Right lobe of liver (tissue), 6 donors: ENCODE measurements at regions not wholly inside any gene's neighbourhood (a gene's known extent, or its start where the extent isn't known, plus 50 kb on each side); places are given as distances from the start of the nearest gene placed in this dataset.

Experiments
- ATAC-seq, 4 donors: fragments of 200-7000 bp; cut with Tn5 transposase; one replicate each; pipeline ENCODE4 v1.9.1; 2020; ENCODE audit warnings: mild to moderate bottlenecking in 4 of 4, moderate library complexity in 4 of 4
- DNase-seq, 3 donors: peaks; one replicate each; pipeline ENCODE4 v3.0.0-alpha.2; 2020
- H3K27ac ChIP-seq, 3 donors: fragments of 200-600 bp; one replicate each; pipeline ENCODE4 v1.8.0; 2022
- H3K27me3 ChIP-seq, 2 donors: fragments of 200-600 bp; one replicate each; pipeline ENCODE4 v1.8.0; 2022
- H3K36me3 ChIP-seq, 4 donors: fragments of 200-600 bp; sonication (generic) in 1 of 4; one replicate each; pipeline versions ENCODE4 v1.5.1 to v1.8.0; 2017 to 2022; ENCODE audit warnings: control low read depth in 1 of 4
- H3K4me1 ChIP-seq, 4 donors: fragments of 200-600 bp; sonication (generic) in 1 of 4; one replicate each; pipeline versions ENCODE4 v1.5.1 to v1.8.0; 2017 to 2022; ENCODE audit warnings: control low read depth in 1 of 4
- H3K4me3 ChIP-seq, 3 donors: fragments of 200-600 bp; one replicate each; pipeline ENCODE4 v1.8.0; 2022
- H3K9me3 ChIP-seq, 4 donors: fragments of 200-600 bp; sonication (generic) in 1 of 4; one replicate each; pipeline versions ENCODE4 v1.5.1 to v1.8.0; 2017 to 2022; ENCODE audit warnings: control low read depth in 1 of 4
- POLR2A ChIP-seq: fragments of 450-650 bp; IDR thresholded peaks from one replicate; pipeline ENCODE4 v1.6.1; 2017; ENCODE audit warnings: antibody characterized with exemption, mild to moderate bottlenecking
- WGBS: methylation state at CpG from one replicate; pipeline ENCODE4 v1.1.6; 2018; ENCODE audit warnings: low coverage, low lambda C conversion rate; ENCODE audit not compliant: insufficient coverage; ENCODE audit errors: missing lambda C conversion rate; 5-methylcytosine and 5-hydroxymethylcytosine counted together
- intact Hi-C, 2 donors: fragments of 100-400 bp; cut with DNase I; formaldehyde crosslinking; loops; one replicate each; pipeline versions ENCODE4 v1.11.2 to v1.14.1; 2022
- TF ChIP-seq, protein P1 (sequence below), 4 donors: fragments of 200-600 bp in 3 of 4; fragments of 450-650 bp in 1 of 4; IDR thresholded peaks; one replicate each; pipeline versions ENCODE4 v1.5.1 to v1.8.0; 2016 to 2022; ENCODE audit warnings: antibody characterized with exemption in 4 of 4, mild to moderate bottlenecking in 2 of 4
- donor health status: DM: no; HTN: yes; CAD: no.
- donor health status: DM: no; HTN: no; CAD: no.
- donor health status: DM: no; HTN: no; CAD: no.
- donor health status: DM: no; HTN: yes; CAD: no.
- donor health status: DM: no; HTN: yes; CAD: no.

GRCh38 chr12:75728826-75729225 lies 217.4 kb upstream of the KRR1 start:
- ATAC-seq (no peak), DNase-seq (no peak)
- 100% methylated on average over 1 of the region's 1 CpG for WGBS
- H3K27me3 ChIP-seq = no peaks in the 10 kb centered on the region
- H3K27ac ChIP-seq = no peak overlapping the region
- H3K4me3 ChIP-seq = no peak overlapping the region
- intact Hi-C loops = no loop called here
- H3K36me3 ChIP-seq = no peaks in the 10 kb centered on the region
- no peaks in the 10 kb centered on the region for H3K9me3 ChIP-seq
- TF ChIP-seq, protein P1, sequence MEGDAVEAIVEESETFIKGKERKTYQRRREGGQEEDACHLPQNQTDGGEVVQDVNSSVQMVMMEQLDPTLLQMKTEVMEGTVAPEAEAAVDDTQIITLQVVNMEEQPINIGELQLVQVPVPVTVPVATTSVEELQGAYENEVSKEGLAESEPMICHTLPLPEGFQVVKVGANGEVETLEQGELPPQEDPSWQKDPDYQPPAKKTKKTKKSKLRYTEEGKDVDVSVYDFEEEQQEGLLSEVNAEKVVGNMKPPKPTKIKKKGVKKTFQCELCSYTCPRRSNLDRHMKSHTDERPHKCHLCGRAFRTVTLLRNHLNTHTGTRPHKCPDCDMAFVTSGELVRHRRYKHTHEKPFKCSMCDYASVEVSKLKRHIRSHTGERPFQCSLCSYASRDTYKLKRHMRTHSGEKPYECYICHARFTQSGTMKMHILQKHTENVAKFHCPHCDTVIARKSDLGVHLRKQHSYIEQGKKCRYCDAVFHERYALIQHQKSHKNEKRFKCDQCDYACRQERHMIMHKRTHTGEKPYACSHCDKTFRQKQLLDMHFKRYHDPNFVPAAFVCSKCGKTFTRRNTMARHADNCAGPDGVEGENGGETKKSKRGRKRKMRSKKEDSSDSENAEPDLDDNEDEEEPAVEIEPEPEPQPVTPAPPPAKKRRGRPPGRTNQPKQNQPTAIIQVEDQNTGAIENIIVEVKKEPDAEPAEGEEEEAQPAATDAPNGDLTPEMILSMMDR (IDR thresholded peaks at IDR 0.05) = no peak
- no peak for TF ChIP-seq POLR2A
- no peaks in the 10 kb centered on the region for H3K4me1 ChIP-seq

DNA sequence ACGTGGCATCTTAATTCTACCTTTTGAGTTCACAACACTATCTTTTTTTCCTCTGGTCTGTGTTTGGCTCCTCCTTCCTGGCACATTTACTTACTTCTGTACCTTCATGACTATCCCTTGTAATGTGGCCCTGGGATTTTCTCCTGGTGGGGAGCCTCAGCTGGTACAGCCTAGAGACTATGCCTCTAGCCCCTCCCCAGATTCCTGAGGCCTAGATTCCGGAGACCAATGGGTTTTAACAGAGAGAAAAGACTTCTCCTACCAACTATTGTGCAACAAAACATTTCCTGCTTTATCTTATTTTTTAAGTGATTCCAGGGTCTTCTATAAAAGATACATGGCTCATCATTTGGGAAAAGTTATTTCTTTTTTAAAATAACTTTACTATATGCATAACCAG lies 216.2 kb upstream of the KRR1 start:
- Histone ChIP-seq H3K36me3 (no peaks in the 10 kb centered on the region), H3K9me3 (no peaks in the 10 kb centered on the region), H3K4me1 (peaks cover 0 to 6% (median 0%) of the 10 kb centered on the region in 4 donors), H3K4me3 (no peak overlapping the region), H3K27ac (no peak overlapping the region), H3K27me3 (no peaks in the 10 kb centered on the region)
- DNase-seq = no peak
- intact Hi-C loops = no loop called here
- no peak for TF ChIP-seq POLR2A
- TF ChIP-seq, protein P1 (IDR thresholded peaks at IDR 0.05) = no peak
- ATAC-seq = no peak
- WGBS = 74% methylated on average over 2 of the region's 2 CpGs

DNA sequence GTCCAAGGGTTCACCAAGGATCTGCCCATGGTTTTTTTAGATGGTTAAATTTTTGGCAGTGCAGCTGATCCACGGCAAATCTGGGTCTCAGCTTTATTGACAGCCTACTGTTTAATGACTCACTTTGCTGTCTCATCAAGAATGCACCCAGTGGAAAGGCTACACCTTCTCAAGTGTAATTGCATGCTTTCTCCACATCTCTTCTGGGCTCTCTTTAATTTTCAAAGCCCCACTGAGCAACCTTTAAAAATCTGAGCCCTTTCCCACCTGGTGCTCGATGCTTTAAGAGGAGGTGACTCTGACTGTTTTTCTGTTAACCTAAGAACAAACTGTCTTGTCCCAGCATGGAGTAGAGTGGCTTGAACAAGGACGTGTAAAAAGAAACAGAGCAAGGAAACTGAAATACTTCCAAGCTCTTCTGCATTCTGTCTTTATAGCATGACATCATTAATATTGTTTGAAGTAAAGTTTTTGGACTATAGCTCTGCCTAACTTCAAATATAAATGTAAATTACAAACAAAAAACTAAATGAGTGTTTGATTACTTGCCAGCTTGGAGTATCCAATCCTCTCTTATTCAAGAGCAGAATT lies 214.2 kb upstream of the KRR1 start:
- TF ChIP-seq POLR2A = no peak
- TF ChIP-seq, protein P1 (IDR thresholded peaks at IDR 0.05) = no peak
- 44% methylated on average over 3 of the region's 3 CpGs for WGBS
- Histone ChIP-seq H3K9me3 (no peaks in the 10 kb centered on the region), H3K27ac (no peak overlapping the region), H3K4me3 (no peak overlapping the region), H3K4me1 (peaks cover 0 to 16% (median 3%) of the 10 kb centered on the region in 4 donors), H3K36me3 (no peaks in the 10 kb centered on the region), H3K27me3 (no peaks in the 10 kb centered on the region)
- ATAC-seq (peak in 1 of 4 donors; percentile 19), DNase-seq (no peak)
- intact Hi-C loops = no loop called here

DNA sequence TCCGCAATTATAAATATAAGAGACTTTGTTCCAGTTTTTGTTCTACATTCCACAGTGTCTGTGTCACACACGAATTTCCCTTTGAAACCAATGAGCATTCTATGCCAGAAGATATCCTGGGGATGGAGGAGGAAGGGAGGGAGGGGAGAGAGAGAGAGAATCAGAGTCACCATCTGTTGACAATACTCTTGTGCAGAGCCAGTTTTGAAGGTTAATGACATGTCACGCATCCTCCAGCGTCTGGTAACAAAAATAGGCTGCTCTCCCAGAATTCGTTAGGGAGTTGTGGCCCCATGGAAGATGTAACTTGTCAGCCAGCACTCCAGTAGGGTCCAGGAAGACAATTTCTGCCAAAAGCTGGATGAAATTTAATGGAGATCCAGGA lies 213.5 kb upstream of the KRR1 start:
- Histone ChIP-seq H3K4me1 (peaks cover 0 to 16% (median 3%) of the 10 kb centered on the region in 4 donors), H3K27ac (no peak overlapping the region), H3K4me3 (no peak overlapping the region), H3K27me3 (no peaks in the 10 kb centered on the region), H3K36me3 (no peaks in the 10 kb centered on the region), H3K9me3 (no peaks in the 10 kb centered on the region)
- WGBS = 27% methylated on average over 5 of the region's 5 CpGs
- intact Hi-C loops = no loop called here
- ATAC-seq (peak; percentile 54 to 80 (median 68)), DNase-seq (no peak)
- TF ChIP-seq, protein P1 (IDR thresholded peaks at IDR 0.05) = no peak
